ENCODE measurements at regions not wholly inside any gene's neighbourhood (a gene's known extent, or its start where the extent isn't known, plus 50 kb on each side); places are given as distances from the start of the nearest gene placed in this dataset.

GRCh38 chr16:47972246-47972985, 183.4 kb downstream of the ABCC12 start:
- Histone ChIP-seq H2AFZ (ENCODE audit: low read depth, low read length) (no peak overlapping the region), H3K4me1 (replicated peaks in 1 of 2; ENCODE audit: control insufficient read depth in 2 of 2, insufficient read depth in 2 of 2, low read length in 2 of 2) (no peaks in the 10 kb centered on the region), H3K4me2 (ENCODE audit: insufficient read depth, low read length) (no peak overlapping the region), H4K20me1 (replicated peaks; ENCODE audit: control insufficient read depth, insufficient read depth, low read length) (no peaks in the 10 kb centered on the region), H3K27me3 (ENCODE audit: control insufficient read depth in 2 of 2, insufficient read depth in 2 of 2, low read length in 2 of 2) (no peaks in the 10 kb centered on the region; a peak in 1 of 5 replicates), H3K9me3 (replicated peaks; ENCODE audit: control insufficient read depth, insufficient read depth, low read depth, low read length) (no peaks in the 10 kb centered on the region), H3K9ac (ENCODE audit: insufficient read depth in 1 of 2, low read depth in 2 of 2, low read length in 2 of 2) (no peak overlapping the region), H3K79me2 (ENCODE audit: control insufficient read depth, insufficient read depth, low read length) (no peaks in the 10 kb centered on the region), H3K4me3 (no peak overlapping the region), H3K36me3 (ENCODE audit: control insufficient read depth, insufficient read depth, low read length) (no peaks in the 10 kb centered on the region), H3K9me1 (ENCODE audit: control insufficient read depth, insufficient read depth, low read length) (no peaks in the 10 kb centered on the region), H3K27ac (ENCODE audit: extremely low read depth, low read depth, low read length) (no peak overlapping the region)
- in situ Hi-C loops (cut with MboI): no loop called here
- 0% methylated on average over 6 of the region's 6 CpGs for WGBS (ENCODE audit: insufficient coverage, low coverage, missing lambda C conversion rate)
- ChIA-PET POLR2A (interaction anchor here (0.7 kb wide), 1 partner anchor 253 kb away, joined by 3 read pairs; no protein-coding TSS in a partner anchor), CTCF (ENCODE audit: low intra/inter-chr PET ratio) (no interaction called here)
- DNase-seq (ENCODE audit: extremely low read depth in 1 of 4, low spot score in 3 of 4) (no peak), ATAC-seq (no peak), FAIRE-seq (no peak)
- intact Hi-C loops (cut with micrococcal nuclease): no loop called here
- no TSS peak for BruUV-seq (replicated peaks)
- TF ChIP-seq NCOA6 (IDR thresholded peaks at IDR 0.05): no peak
- TF ChIP-seq ATF2 (CRISPR knock-in tag; IDR thresholded peaks at IDR 0.05): no peak
- TF ChIP-seq NR2C2 (CRISPR knock-in tag; IDR thresholded peaks at IDR 0.05): no peak
- TF ChIP-seq NR2C2 (tag; IDR thresholded peaks at IDR 0.05): no peak
- no peak for TF ChIP-seq CREB3 (tag; conservative IDR thresholded peaks at IDR 0.05; ENCODE audit: low read depth)
